Mucosa of rectum (tissue), 2 donors: ENCODE measurements at regions not wholly inside any gene's neighbourhood (a gene's known extent, or its start where the extent isn't known, plus 50 kb on each side); places are given as distances from the start of the nearest gene placed in this dataset.
"Not testable (repeated sequence)": the region's sequence is repeated elsewhere in the genome, so short reads cannot be mapped to it uniquely, and the experiment has no call there.

ENCODE experiments used
- H3K27ac ChIP-seq, 2 donors: one replicate each; pipeline ENCODE4 v1.7.0; 2013; ENCODE audit warnings: inconsistent platforms in 2 of 2, low read depth in 2 of 2, low read length in 2 of 2
- H3K27me3 ChIP-seq, 2 donors: one replicate each; pipeline ENCODE4 v1.7.0; 2013; ENCODE audit warnings: low read length in 2 of 2; ENCODE audit not compliant: control insufficient read depth in 2 of 2, insufficient read depth in 2 of 2
- H3K36me3 ChIP-seq, 2 donors: one replicate each; pipeline ENCODE4 v1.7.0; 2013; ENCODE audit warnings: low read length in 2 of 2; ENCODE audit not compliant: control insufficient read depth in 2 of 2, insufficient read depth in 2 of 2
- H3K4me1 ChIP-seq, 2 donors: one replicate each; pipeline ENCODE4 v1.7.0; 2013; ENCODE audit warnings: low read length in 2 of 2, mild to moderate bottlenecking in 1 of 2; ENCODE audit not compliant: control insufficient read depth in 2 of 2, insufficient read depth in 2 of 2
- H3K4me3 ChIP-seq, 2 donors: one replicate each; pipeline ENCODE4 v1.7.0; 2013; ENCODE audit warnings: low read length in 2 of 2
- H3K9ac ChIP-seq, 2 donors: one replicate each; pipeline ENCODE4 v1.7.0; 2013; ENCODE audit warnings: low read length in 2 of 2, low read depth in 1 of 2, mild to moderate bottlenecking in 1 of 2
- H3K9me3 ChIP-seq, 2 donors: one replicate each; pipeline ENCODE4 v1.7.0; 2013; ENCODE audit warnings: low read length in 2 of 2; ENCODE audit not compliant: control insufficient read depth in 2 of 2
- donor health status: healthy.
- donor health status: Normal muscosa, but diverticular disease.

DNA sequence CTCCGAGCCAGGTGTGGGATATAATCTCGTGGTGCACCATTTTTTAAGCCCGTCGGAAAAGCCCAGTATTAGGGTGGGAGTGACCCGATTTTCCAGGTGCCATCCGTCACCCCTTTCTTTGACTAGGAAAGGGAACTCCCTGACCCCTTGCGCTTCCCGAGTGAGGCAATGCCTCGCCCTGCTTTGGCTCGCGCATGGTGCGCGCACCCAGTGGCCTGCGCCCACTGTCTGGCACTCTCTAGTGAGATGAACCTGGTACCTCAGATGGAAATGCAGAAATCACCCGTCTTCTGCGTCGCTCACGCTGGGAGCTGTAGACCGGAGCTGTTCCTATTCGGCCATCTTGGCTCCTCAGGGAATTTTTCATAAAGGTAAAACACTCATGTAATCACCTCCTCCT is 63.9 kb downstream of the RWDD3 start:
- H3K36me3 ChIP-seq, H3K4me1 ChIP-seq, H3K9ac ChIP-seq, H3K9me3 ChIP-seq, H3K4me3 ChIP-seq, H3K27me3 ChIP-seq, H3K27ac ChIP-seq: not testable (repeated sequence)

- Histone ChIP-seq H3K27me3 (no peaks in the 10 kb centered on the region), H3K4me3 (no peak overlapping the region), H3K4me1 (peaks cover 0 to 4% of the 10 kb centered on the region in 2 donors), H3K9me3 (no peaks in the 10 kb centered on the region), H3K36me3 (no peaks in the 10 kb centered on the region), H3K27ac (no peak overlapping the region), H3K9ac (no peak overlapping the region)
Measured at GRCh38 chr1:95301091-95301490, 67.1 kb downstream of the RWDD3 start.

- Histone ChIP-seq H3K4me3 (no peak overlapping the region), H3K36me3 (no peaks in the 10 kb centered on the region), H3K9me3 (no peaks in the 10 kb centered on the region), H3K27me3 (no peaks in the 10 kb centered on the region), H3K9ac (no peak overlapping the region), H3K4me1 (peaks cover 0 to 4% of the 10 kb centered on the region in 2 donors), H3K27ac (no peak overlapping the region)
Measured at GRCh38 chr1:95301614-95302013, 67.6 kb downstream of the RWDD3 start.

- H3K36me3 ChIP-seq = no peaks in the 10 kb centered on the region
- no peak overlapping the region for H3K27ac ChIP-seq
- no peaks in the 10 kb centered on the region for H3K27me3 ChIP-seq
- H3K9me3 ChIP-seq = no peaks in the 10 kb centered on the region
- H3K9ac ChIP-seq = no peak overlapping the region
- H3K4me3 ChIP-seq = no peak overlapping the region
- peaks cover 0 to 4% of the 10 kb centered on the region in 2 donors for H3K4me1 ChIP-seq
Measured at GRCh38 chr1:95304803-95305202, 70.8 kb downstream of the RWDD3 start.

- Histone ChIP-seq H3K4me1 (peaks cover 0 to 4% of the 10 kb centered on the region in 2 donors), H3K9ac (no peak overlapping the region), H3K36me3 (no peaks in the 10 kb centered on the region), H3K4me3 (no peak overlapping the region), H3K27ac (no peak overlapping the region), H3K27me3 (peaks cover 0 to 2% of the 10 kb centered on the region in 2 donors), H3K9me3 (no peaks in the 10 kb centered on the region)
Measured at GRCh38 chr1:95308276-95309030, 74.4 kb downstream of the RWDD3 start.

GRCh38 chr1:95309031-95309471 is 75.0 kb downstream of the RWDD3 start:
- H3K4me1 ChIP-seq = peaks cover 0 to 4% of the 10 kb centered on the region in 2 donors
- H3K27me3 ChIP-seq = peaks cover 0 to 2% of the 10 kb centered on the region in 2 donors
- H3K27ac ChIP-seq = no peak overlapping the region
- H3K9me3 ChIP-seq = no peaks in the 10 kb centered on the region
- H3K9ac ChIP-seq = no peak overlapping the region
- no peaks in the 10 kb centered on the region for H3K36me3 ChIP-seq
- H3K4me3 ChIP-seq = no peak overlapping the region

DNA sequence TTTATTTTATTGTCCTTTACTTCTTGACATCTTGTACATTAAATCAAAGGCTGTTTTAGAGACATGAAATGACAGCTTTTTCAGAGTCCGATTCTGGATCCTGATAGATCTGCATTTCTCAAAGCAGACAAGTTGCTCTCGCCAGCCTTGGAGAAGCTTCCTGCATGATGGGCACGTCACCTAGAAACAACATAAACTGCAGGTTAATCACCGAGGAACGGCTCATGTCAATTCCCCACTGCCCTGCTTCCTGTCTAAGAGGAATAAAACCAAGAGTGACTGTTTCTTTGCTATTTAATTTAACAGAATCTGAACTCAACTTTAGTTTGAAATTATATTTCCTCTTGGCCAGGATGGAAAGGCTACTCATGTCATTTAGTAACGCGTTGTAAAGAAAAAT is 77.0 kb downstream of the RWDD3 start:
- Histone ChIP-seq H3K36me3 (no peaks in the 10 kb centered on the region), H3K27me3 (peaks cover 0 to 2% of the 10 kb centered on the region in 2 donors), H3K9me3 (no peaks in the 10 kb centered on the region), H3K4me1 (no peaks in the 10 kb centered on the region), H3K4me3 (no peak overlapping the region), H3K27ac (no peak overlapping the region), H3K9ac (no peak overlapping the region)

DNA sequence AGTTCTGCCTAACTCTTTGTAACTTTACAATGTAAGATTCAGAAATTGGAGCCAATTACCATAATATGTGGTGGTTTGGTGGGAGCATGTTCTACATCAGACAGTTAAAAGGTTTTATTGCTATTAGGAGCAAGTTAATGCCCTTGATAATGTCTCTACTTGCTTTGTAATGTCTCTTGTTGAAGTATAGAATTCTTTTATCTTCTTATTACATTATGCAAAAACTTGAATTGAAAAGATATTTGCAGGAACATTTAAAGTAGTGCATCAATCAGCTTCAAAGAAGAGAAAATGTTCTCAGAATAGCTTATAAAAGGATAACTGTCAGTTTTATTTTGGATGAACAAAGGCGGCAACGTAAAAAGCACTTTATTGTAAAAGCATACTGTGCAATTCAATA is 77.8 kb downstream of the RWDD3 start:
- H3K4me1 ChIP-seq = no peaks in the 10 kb centered on the region
- H3K9me3 ChIP-seq = no peaks in the 10 kb centered on the region
- no peaks in the 10 kb centered on the region for H3K36me3 ChIP-seq
- peaks cover 0 to 2% of the 10 kb centered on the region in 2 donors for H3K27me3 ChIP-seq
- H3K27ac ChIP-seq = no peak overlapping the region
- no peak overlapping the region for H3K4me3 ChIP-seq
- H3K9ac ChIP-seq = no peak overlapping the region

- Histone ChIP-seq H3K9me3 (no peaks in the 10 kb centered on the region), H3K27me3 (peaks cover 0 to 2% of the 10 kb centered on the region in 2 donors), H3K27ac (no peak overlapping the region), H3K36me3 (no peaks in the 10 kb centered on the region), H3K4me1 (no peaks in the 10 kb centered on the region), H3K9ac (no peak overlapping the region), H3K4me3 (no peak overlapping the region)
Measured at GRCh38 chr1:95312181-95312580, 78.2 kb downstream of the RWDD3 start.

- H3K9ac ChIP-seq = no peak overlapping the region
- H3K27ac ChIP-seq = no peak overlapping the region
- no peaks in the 10 kb centered on the region for H3K36me3 ChIP-seq
- H3K4me1 ChIP-seq = no peaks in the 10 kb centered on the region
- no peak overlapping the region for H3K4me3 ChIP-seq
- H3K9me3 ChIP-seq = no peaks in the 10 kb centered on the region
- H3K27me3 ChIP-seq = peaks cover 0 to 2% of the 10 kb centered on the region in 2 donors
Measured at GRCh38 chr1:95313527-95313926, 79.5 kb downstream of the RWDD3 start.
